GM10266 (cell line): ENCODE measurements at regions not wholly inside any gene's neighbourhood (a gene's known extent, or its start where the extent isn't known, plus 50 kb on each side); places are given as distances from the start of the nearest gene placed in this dataset.

Experiments used
- DNase-seq: peaks from one replicate; pipeline ENCODE4 v3.0.0; 2012; ENCODE audit errors: extremely low spot score
- TF ChIP-seq, protein P1 (sequence below): IDR thresholded peaks from 2 replicates; pipeline ENCODE4 v1.5.1; 2012; ENCODE audit warnings: mild to moderate bottlenecking, low read depth; ENCODE audit not compliant: control insufficient read depth, insufficient read depth; ENCODE audit errors: missing control alignments

DNA sequence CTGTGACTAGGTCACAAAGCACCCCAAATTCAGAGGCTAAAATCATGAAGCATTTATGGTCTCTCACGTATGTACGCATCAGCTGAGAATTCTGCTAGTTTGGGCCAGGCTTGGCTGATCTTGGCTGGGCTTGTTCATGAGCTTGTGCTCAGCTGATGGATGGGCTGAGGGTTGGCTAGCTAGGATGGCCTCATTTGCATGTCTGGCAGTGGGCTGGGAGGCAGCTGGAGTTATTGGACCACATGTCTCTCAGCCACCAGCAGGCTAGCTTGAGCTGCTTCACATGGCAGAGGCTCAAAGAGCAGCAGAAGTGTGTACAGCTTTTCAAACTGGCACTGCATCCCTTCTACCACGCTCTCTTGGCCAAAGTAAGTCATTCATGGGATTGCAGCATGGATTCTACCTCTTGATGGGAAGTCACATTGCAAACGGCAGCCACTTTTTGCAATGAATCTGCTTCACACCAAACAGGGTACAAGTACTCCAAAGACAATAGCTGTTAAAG, 770.3 kb downstream of the TYW1 start:
- TF ChIP-seq, protein P1, sequence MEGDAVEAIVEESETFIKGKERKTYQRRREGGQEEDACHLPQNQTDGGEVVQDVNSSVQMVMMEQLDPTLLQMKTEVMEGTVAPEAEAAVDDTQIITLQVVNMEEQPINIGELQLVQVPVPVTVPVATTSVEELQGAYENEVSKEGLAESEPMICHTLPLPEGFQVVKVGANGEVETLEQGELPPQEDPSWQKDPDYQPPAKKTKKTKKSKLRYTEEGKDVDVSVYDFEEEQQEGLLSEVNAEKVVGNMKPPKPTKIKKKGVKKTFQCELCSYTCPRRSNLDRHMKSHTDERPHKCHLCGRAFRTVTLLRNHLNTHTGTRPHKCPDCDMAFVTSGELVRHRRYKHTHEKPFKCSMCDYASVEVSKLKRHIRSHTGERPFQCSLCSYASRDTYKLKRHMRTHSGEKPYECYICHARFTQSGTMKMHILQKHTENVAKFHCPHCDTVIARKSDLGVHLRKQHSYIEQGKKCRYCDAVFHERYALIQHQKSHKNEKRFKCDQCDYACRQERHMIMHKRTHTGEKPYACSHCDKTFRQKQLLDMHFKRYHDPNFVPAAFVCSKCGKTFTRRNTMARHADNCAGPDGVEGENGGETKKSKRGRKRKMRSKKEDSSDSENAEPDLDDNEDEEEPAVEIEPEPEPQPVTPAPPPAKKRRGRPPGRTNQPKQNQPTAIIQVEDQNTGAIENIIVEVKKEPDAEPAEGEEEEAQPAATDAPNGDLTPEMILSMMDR: no peak
- no peak for DNase-seq

GRCh38 chr7:67771846-67772605, 775.4 kb downstream of the TYW1 start:
- TF ChIP-seq, protein P1: no peak

DNA sequence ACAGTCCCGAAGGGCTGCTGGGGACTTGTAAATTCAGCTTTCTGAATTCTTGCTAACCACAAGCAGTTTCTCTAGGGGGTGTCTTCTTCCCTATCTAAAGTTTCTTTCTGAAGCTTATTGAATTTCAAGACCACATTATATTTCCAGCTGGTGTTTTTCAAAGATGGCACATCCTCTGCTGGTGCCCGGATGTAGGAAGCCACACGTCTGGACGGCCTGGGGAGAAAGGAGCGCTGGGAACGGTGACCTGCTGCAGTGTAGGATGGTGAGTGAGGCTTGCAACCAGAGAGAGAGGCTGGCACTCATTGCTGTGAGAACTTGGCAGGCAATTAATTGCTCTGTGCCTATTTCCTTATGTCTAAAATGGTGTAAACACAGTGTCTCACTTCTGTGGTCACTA, 776.4 kb downstream of the TYW1 start:
- TF ChIP-seq, protein P1: no peak
- DNase-seq: no peak

More at GRCh38 chr7:67771846-67772605, 775.4 kb downstream of the TYW1 start:
- DNase-seq: no peak

DNA sequence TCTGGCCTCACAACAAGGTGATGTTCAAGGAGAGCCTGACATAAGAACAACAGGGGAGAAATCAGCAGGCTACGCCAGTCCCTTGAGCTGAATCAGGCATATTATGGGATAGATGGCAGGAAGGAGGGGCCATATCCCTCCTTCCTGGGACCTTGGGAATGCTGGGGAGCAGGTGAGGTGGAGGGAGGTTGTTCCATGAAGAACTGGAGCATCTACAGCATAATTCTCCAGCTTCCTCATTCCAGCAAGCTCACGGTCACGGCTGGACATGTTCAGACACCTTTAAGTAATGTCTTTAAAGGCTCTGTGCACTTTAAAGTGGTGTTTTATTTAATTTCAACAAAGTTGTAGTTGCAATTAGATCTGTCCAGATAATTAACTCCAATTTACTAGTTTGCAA, 780.5 kb downstream of the TYW1 start:
- TF ChIP-seq, protein P1: no peak
- no peak for DNase-seq

DNA sequence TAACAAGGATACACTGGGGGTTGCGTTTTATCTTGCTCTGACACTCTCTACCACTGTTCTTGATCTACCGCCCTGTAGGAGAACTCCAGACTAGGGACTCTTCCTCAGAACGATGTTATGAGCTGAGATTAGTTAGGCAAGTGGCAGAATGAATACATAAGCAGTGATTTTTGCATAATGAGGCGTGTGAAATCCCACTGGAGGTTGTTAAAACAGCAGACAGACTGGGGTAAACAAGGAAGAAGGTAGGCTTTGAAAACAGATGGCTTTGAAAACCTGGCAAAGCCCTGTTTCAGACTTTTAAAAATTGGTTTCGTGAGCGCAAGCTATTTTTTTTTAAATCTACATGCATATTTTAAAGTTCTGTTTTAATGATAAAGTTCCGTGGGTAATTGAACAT, 785.2 kb downstream of the TYW1 start:
- TF ChIP-seq, protein P1: no peak
- no peak for DNase-seq

GRCh38 chr7:67786021-67786420, 789.4 kb downstream of the TYW1 start:
- DNase-seq: no peak
- TF ChIP-seq, protein P1: no peak

GRCh38 chr7:67788669-67789068, 792.0 kb downstream of the TYW1 start:
- no peak for DNase-seq
- TF ChIP-seq, protein P1: no peak
